ENCODE measurements at regions not wholly inside any gene's neighbourhood (a gene's known extent, or its start where the extent isn't known, plus 50 kb on each side); places are given as distances from the start of the nearest gene placed in this dataset.
"Not testable (repeated sequence)": the region's sequence is repeated elsewhere in the genome, so short reads cannot be mapped to it uniquely, and the experiment has no call there.

DNA sequence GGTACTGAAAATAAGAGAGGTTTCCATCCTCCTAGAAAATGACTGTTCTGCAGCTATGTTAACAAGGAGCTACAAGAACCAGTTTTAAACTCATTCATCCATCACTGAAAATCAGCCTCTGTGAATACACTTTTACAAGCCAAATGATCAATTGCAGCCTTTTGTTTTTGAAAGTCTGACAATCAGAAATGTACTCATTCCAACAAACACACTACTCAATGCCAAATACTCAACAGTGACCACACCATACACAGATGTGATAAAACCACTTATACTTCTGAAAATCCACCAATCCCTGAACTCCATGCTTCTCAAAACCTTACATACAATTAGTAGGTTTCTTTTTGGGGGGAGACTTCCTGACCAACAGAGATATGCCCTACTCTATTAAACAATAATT, 663.9 kb upstream of the CHAC2 start:
- peak; percentile 17 for DNase-seq

DNA sequence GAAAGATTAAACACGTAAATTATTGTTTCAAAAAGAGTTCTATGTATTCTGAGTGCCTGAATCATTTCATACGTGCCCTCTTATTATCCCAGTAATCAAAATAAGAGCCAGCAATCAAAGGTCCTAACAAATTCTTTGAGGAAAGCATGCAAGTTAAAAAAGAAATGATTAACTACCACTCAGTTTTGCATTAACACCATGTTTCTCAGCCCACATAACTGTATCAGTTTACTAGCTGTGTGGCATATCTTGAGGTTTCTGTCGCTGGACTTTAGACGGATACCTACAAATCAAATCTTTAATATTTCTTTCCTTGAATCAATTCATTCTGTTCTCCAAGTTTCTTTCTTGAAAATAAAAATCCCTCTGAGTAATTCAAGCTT, 668.9 kb upstream of the CHAC2 start:
- no peak for DNase-seq

DNA sequence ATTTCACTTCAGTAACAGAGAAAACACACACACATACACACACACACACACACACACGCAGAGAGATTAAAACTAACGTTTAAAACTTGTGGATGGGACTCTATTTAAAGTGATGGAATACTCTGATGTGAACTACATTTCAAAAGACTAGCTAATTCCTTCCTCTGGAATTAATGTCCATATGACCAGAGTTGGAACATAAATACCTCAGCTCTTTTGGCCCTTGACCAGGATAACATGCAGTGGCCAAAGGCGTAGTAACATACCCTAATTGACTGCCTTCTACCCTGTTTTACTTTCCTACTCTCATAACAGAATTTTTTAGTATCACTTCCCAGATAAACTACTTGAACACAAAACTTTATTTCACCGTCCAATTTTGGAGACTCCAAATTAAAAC, 671.3 kb upstream of the CHAC2 start:
- DNase-seq = peak; percentile 27

GRCh38 chr2:53095664-53096063, 671.9 kb upstream of the CHAC2 start:
- DNase-seq = no peak

- no peak for DNase-seq
Measured at GRCh38 chr2:53095227-53095626, 672.4 kb upstream of the CHAC2 start.

- DNase-seq = no peak
Measured at GRCh38 chr2:53093355-53093754, 674.2 kb upstream of the CHAC2 start.

- no peak for DNase-seq
Measured at GRCh38 chr2:53091183-53091582, 676.4 kb upstream of the CHAC2 start.

- DNase-seq = no peak
Measured at GRCh38 chr2:53087874-53088461, 679.6 kb upstream of the CHAC2 start.

- peak; percentile 80 for DNase-seq
Measured at GRCh38 chr2:53087262-53087873, 680.2 kb upstream of the CHAC2 start.

- DNase-seq = no peak
Measured at GRCh38 chr2:53077413-53077812, 690.2 kb upstream of the CHAC2 start.

DNA sequence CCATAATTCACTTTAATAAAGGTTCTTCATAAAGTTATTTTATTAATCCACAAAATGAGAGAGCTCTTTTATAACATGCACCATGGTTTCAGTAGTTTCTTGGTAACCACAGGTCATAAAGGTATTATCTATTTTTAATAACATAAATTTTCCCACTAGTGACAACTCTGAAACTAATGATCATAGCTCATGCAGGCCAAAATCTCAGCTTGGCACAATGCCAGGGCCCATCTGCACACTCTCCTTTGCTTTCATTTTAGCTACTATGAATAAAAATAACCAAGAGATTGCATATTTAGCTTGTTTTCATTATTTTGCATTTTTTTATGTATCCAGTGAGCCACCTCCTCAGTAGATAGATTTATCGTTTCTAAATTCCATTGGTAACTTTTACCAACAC, 691.8 kb upstream of the CHAC2 start:
- no peak for DNase-seq

GRCh38 chr2:53067533-53067932, 700.1 kb upstream of the CHAC2 start:
- no peak for DNase-seq

GRCh38 chr2:53067056-53067455, 700.5 kb upstream of the CHAC2 start:
- DNase-seq = no peak

DNA sequence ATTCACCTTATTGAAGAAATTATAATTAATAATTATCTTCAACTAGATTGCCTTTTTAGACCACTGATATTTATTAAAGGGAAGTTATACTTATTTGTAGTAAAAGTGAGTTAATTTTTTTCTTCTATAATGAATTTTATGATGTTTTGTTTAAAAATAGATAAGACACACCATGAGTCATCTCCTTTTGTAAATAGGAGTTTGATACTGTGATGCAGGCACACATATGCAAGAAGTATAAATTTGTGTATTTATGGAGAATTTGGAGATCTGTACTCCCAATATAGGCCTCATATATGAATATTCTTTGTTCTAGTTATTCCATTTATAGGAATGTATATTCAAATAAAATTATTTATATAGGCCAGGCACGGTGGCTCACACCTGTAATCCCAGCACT, 703.5 kb upstream of the CHAC2 start:
- no peak for DNase-seq

GRCh38 chr2:53058526-53058925, 709.1 kb upstream of the CHAC2 start:
- DNase-seq = peak; percentile 30

- DNase-seq = no peak
Measured at GRCh38 chr2:53053937-53054336, 713.7 kb upstream of the CHAC2 start.

- no peak for DNase-seq
Measured at GRCh38 chr2:53051157-53051556, 716.4 kb upstream of the CHAC2 start.

GRCh38 chr2:53040536-53041229, 726.9 kb upstream of the CHAC2 start:
- DNase-seq = no peak

GRCh38 chr2:53036196-53036595, 731.4 kb upstream of the CHAC2 start:
- peak; percentile 74 for DNase-seq

- DNase-seq = no peak
Measured at GRCh38 chr2:53035153-53035552, 732.5 kb upstream of the CHAC2 start.

DNA sequence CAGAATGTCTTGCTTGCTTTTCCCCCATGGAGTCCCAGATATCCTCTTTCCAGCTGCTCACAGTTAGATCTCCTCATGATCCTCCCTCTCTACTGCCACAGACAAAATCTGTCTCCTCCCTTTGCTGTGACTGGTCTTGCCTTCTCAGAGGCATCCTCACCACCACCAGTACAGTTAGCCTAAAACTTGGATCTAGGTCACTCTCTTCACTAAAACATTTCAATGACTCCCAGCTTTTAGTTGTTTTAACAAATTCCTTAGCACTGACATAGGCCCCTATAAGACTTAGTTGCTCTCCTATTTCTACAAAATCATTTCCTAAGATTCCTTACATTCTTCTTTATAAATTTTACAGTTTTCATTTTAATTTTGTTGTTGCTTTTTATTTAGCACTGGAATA, 734.2 kb upstream of the CHAC2 start:
- peak; percentile 84 for DNase-seq

- DNase-seq = no peak
Measured at GRCh38 chr2:53028746-53029423, 738.7 kb upstream of the CHAC2 start.

DNA sequence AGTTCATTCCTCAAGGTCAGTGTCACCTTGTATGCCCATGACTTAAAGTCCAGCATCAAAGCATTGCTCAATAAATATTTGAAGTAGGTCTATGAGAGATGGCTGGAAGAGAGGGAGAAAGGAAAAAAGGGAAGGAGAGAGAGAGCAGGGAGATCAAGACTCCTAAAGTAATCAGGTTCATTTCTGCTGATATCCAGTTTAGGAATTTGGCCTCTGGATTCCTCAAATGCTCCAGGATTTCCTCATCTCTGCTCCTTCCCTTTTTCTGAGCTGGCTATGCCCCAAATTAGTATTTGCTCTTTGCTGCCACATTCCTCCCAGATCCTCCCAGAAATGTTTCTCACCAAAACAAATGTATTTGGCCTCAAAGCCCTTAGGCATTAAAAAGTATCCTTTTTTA, 739.4 kb upstream of the CHAC2 start:
- DNase-seq = peak; percentile 83

GRCh38 chr2:53022248-53022647, 745.4 kb upstream of the CHAC2 start:
- not testable (repeated sequence) for DNase-seq
